ENCODE measurements at regions not wholly inside any gene's neighbourhood (a gene's known extent, or its start where the extent isn't known, plus 50 kb on each side); places are given as distances from the start of the nearest gene placed in this dataset.

DNA sequence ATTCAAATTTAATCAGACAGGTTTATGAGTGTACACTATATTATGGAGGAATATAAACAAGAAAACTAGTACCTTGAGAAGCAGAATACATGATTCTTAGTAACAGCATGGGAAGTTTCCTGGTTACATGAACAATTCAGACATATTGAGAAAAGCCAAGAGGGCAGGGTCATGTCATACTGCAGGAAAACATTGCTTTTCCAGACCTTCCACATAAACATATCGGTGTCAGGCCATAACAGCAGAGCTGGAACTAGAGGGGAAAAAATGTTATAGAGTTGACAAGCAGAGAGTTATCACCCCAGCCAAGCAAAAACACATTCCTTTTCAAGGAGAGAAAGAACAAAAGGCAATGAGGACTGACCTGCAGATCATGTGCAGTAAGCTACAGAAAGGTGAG lies 74.7 kb upstream of the ZNF236 start:
- FAIRE-seq (no peak), DNase-seq (ENCODE audit: low read depth, low spot score) (peak; percentile 53)
- H3K79me2 ChIP-seq (ENCODE audit: control insufficient read depth, insufficient read depth, low read length): no peaks in the 10 kb centered on the region
- H4K20me1 ChIP-seq (replicated peaks; ENCODE audit: control insufficient read depth, extremely low read depth, insufficient read depth, low read length): no peaks in the 10 kb centered on the region
- H3K9me1 ChIP-seq (replicated peaks; ENCODE audit: control insufficient read depth, extremely low read depth, insufficient read depth, low read length): no peaks in the 10 kb centered on the region
- no peak overlapping the region for H3K27ac ChIP-seq (ENCODE audit: insufficient read depth, low read depth, low read length)
- no peak overlapping the region for H3K9ac ChIP-seq (replicated peaks; ENCODE audit: extremely low read depth, insufficient read depth, low read length)
- ChIA-PET POLR2A (no interaction called here), CTCF (no interaction called here)
- dilution Hi-C loops (cut with MboI; ENCODE audit: extremely low pct_ligation_motif_present, low sequenced_read_pairs) (no loop called here), intact Hi-C loops (cut with micrococcal nuclease) (loop anchor here (10.0 kb wide), 1 partner anchor 63 kb away; no protein-coding TSS in a partner anchor)
- H3K9me3 ChIP-seq (replicated peaks; ENCODE audit: control insufficient read depth, insufficient read depth, low read length): no peaks in the 10 kb centered on the region
- H3K4me2 ChIP-seq (ENCODE audit: insufficient read depth, low read length): no peak overlapping the region
- no peaks in the 10 kb centered on the region for H3K36me3 ChIP-seq (ENCODE audit: control insufficient read depth in 2 of 2, extremely low read depth in 1 of 2, insufficient read depth in 2 of 2, low read length in 2 of 2)
- no peak overlapping the region for H2AFZ ChIP-seq (ENCODE audit: low read depth, low read length)
- H3K4me1 ChIP-seq (ENCODE audit: control insufficient read depth, extremely low read depth, insufficient read depth, low read length): no peaks in the 10 kb centered on the region
- H3K27me3 ChIP-seq (ENCODE audit: control insufficient read depth in 2 of 2, insufficient read depth in 2 of 2, low read length in 2 of 2): no peaks in the 10 kb centered on the region
- BruUV-seq (replicated peaks): no TSS peak
- H3K4me3 ChIP-seq (replicated peaks in 1 of 3; ENCODE audit: insufficient read depth in 1 of 3, low read depth in 1 of 3, low read length in 3 of 3): no peak overlapping the region
- no peak for TF ChIP-seq EZH2 (IDR thresholded peaks at IDR 0.05; ENCODE audit: borderline replicate concordance, low read depth, low read length, severe bottlenecking)
- no peak for TF ChIP-seq POLR2A (IDR thresholded peaks at IDR 0.05; ENCODE audit: low read depth, low read length)
- no peak for TF ChIP-seq GATA2 (IDR thresholded peaks at IDR 0.05; ENCODE audit: insufficient read depth, insufficient read length, low read depth, low read length)
- TF ChIP-seq MYC (IDR thresholded peaks at IDR 0.05; ENCODE audit: low read depth, low read length): no peak
- TF ChIP-seq, protein P1, sequence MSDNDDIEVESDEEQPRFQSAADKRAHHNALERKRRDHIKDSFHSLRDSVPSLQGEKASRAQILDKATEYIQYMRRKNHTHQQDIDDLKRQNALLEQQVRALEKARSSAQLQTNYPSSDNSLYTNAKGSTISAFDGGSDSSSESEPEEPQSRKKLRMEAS (IDR thresholded peaks at IDR 0.05; ENCODE audit: insufficient read depth, insufficient read length): no peak
- TF ChIP-seq POLR2AphosphoS5 (IDR thresholded peaks at IDR 0.05; ENCODE audit: insufficient read depth, low read depth, low read length): no peak
- TF ChIP-seq JUN (IDR thresholded peaks at IDR 0.05; ENCODE audit: borderline replicate concordance, insufficient read depth, insufficient read length, low read depth): no peak
- TF ChIP-seq, protein P2, sequence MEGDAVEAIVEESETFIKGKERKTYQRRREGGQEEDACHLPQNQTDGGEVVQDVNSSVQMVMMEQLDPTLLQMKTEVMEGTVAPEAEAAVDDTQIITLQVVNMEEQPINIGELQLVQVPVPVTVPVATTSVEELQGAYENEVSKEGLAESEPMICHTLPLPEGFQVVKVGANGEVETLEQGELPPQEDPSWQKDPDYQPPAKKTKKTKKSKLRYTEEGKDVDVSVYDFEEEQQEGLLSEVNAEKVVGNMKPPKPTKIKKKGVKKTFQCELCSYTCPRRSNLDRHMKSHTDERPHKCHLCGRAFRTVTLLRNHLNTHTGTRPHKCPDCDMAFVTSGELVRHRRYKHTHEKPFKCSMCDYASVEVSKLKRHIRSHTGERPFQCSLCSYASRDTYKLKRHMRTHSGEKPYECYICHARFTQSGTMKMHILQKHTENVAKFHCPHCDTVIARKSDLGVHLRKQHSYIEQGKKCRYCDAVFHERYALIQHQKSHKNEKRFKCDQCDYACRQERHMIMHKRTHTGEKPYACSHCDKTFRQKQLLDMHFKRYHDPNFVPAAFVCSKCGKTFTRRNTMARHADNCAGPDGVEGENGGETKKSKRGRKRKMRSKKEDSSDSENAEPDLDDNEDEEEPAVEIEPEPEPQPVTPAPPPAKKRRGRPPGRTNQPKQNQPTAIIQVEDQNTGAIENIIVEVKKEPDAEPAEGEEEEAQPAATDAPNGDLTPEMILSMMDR (IDR thresholded peaks at IDR 0.05; ENCODE audit: extremely low read depth in 1 of 2, insufficient read depth in 1 of 2, low read depth in 1 of 2, low read length in 2 of 2): no peak
- TF ChIP-seq FOS (IDR thresholded peaks at IDR 0.05; ENCODE audit: borderline replicate concordance, insufficient read depth, low read length): no peak
